SK-N-SH treated with all-trans-retinoic acid at 6 μM for 48 hours (cell line): ENCODE measurements at regions not wholly inside any gene's neighbourhood (a gene's known extent, or its start where the extent isn't known, plus 50 kb on each side); places are given as distances from the start of the nearest gene placed in this dataset.

ENCODE experiments used
- GLIS3 ChIP-seq: fragments of 250-450 bp; sonication (Bioruptor Pico); IDR thresholded peaks from 2 replicates; pipeline ENCODE4 v1.5.0; 2020; ENCODE audit warnings: mild to moderate bottlenecking, moderate library complexity
- ISL1 ChIP-seq: fragments of 250-450 bp; sonication (Bioruptor Pico); IDR thresholded peaks from 2 replicates; pipeline ENCODE4 v2.1.2; 2022; ENCODE audit warnings: mild to moderate bottlenecking, moderate library complexity
- OSR1 ChIP-seq: fragments of 250-450 bp; sonication (Bioruptor Pico); IDR thresholded peaks from 2 replicates; pipeline ENCODE4 v1.8.0; 2022; ENCODE audit warnings: moderate library complexity, mild to moderate bottlenecking, inconsistent platforms
- PPARA ChIP-seq: fragments of 250-450 bp; sonication (Bioruptor Pico); IDR thresholded peaks from 2 replicates; pipeline ENCODE4 v1.5.0; 2020; ENCODE audit warnings: mild to moderate bottlenecking, borderline replicate concordance
- TF ChIP-seq, protein P1 (sequence below): fragments of 250-450 bp; sonication (Bioruptor Pico); IDR thresholded peaks from 2 replicates; pipeline ENCODE4 v1.5.1; 2020; ENCODE audit warnings: low read depth, mild to moderate bottlenecking, moderate library complexity

DNA sequence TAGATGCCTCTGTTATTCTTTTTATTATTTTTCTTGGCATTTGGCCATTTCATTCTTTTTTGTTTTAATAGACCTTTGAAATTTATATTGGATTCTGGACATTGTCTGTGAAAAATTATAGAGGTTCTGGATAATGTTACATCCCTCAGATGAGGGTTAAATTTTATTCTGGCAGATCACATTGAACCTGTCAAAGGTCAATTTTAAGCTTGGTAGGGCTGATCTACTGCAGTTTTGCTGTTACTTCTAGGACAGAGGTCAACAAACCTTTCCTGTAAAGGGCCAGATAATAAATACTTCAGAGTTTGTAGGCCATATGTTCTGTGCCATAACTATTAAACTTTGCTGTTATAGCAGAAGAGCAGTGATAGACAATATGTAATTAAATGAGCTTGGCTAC is 318.9 kb upstream of the DPPA4 start:
- TF ChIP-seq PPARA (CRISPR knock-in tag) (no peak), ISL1 (no peak), OSR1 (CRISPR knock-in tag) (no peak), GLIS3 (no peak)
- TF ChIP-seq, protein P1, sequence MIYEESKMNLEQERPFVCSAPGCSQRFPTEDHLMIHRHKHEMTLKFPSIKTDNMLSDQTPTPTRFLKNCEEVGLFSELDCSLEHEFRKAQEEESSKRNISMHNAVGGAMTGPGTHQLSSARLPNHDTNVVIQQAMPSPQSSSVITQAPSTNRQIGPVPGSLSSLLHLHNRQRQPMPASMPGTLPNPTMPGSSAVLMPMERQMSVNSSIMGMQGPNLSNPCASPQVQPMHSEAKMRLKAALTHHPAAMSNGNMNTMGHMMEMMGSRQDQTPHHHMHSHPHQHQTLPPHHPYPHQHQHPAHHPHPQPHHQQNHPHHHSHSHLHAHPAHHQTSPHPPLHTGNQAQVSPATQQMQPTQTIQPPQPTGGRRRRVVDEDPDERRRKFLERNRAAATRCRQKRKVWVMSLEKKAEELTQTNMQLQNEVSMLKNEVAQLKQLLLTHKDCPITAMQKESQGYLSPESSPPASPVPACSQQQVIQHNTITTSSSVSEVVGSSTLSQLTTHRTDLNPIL: no peak
